ENCODE measurements at regions not wholly inside any gene's neighbourhood (a gene's known extent, or its start where the extent isn't known, plus 50 kb on each side); places are given as distances from the start of the nearest gene placed in this dataset.

DNA sequence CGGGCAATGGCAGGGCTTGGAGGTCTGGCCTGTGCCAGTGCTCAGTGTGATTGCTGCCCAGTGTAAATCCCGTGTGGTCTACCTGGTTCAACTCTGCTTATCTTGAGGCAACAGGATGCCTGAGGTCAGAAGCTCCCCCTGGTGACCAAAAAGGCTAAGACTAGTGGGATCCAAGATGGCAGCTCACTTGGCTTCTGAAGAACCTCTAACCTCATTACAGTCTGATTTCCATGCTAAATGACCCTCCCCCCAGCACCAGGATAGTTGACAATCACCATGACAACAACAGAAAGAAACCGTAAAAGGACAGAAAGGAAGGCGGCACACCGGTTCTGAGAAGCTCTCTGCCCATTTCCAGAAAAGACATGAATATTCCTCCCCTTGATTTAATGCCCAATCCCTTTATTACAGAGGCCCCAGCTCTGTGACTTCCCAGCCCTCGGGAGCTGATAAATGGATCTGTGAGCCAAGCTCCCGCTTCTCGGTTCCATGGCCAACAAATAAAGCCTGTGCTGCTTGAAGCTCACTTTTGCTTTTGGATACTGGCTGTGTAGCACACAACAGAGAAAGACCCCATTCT lies 398.4 kb downstream of the CTTN start:
- Histone ChIP-seq H2AFZ (ENCODE audit: low read depth, low read length) (no peak overlapping the region), H4K20me1 (ENCODE audit: insufficient read depth, low read length) (no peaks in the 10 kb centered on the region), H3K27me3 (ENCODE audit: insufficient read depth, low read length, poor library complexity) (no peaks in the 10 kb centered on the region), H3K4me3 (ENCODE audit: low read depth in 1 of 2, low read length in 2 of 2) (no peak overlapping the region), H3K4me2 (ENCODE audit: insufficient read depth, low read length) (no peak overlapping the region), H3K36me3 (ENCODE audit: insufficient read depth, low read length) (no peaks in the 10 kb centered on the region), H3K79me2 (ENCODE audit: insufficient read depth, low read length) (no peaks in the 10 kb centered on the region), H3K9ac (ENCODE audit: low read depth, low read length) (no peak overlapping the region), H3K27ac (ENCODE audit: low read length) (no peak overlapping the region), H3K9me3 (ENCODE audit: insufficient read depth, low read length, severe bottlenecking) (peaks cover 12% of the 10 kb centered on the region), H3K4me1 (ENCODE audit: insufficient read depth, low read length) (no peaks in the 10 kb centered on the region)
- ATAC-seq (ENCODE audit: insufficient read depth, low read depth), result no peak
- DNase-seq, result no peak
- TF ChIP-seq, protein P1, sequence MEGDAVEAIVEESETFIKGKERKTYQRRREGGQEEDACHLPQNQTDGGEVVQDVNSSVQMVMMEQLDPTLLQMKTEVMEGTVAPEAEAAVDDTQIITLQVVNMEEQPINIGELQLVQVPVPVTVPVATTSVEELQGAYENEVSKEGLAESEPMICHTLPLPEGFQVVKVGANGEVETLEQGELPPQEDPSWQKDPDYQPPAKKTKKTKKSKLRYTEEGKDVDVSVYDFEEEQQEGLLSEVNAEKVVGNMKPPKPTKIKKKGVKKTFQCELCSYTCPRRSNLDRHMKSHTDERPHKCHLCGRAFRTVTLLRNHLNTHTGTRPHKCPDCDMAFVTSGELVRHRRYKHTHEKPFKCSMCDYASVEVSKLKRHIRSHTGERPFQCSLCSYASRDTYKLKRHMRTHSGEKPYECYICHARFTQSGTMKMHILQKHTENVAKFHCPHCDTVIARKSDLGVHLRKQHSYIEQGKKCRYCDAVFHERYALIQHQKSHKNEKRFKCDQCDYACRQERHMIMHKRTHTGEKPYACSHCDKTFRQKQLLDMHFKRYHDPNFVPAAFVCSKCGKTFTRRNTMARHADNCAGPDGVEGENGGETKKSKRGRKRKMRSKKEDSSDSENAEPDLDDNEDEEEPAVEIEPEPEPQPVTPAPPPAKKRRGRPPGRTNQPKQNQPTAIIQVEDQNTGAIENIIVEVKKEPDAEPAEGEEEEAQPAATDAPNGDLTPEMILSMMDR (IDR thresholded peaks at IDR 0.05; ENCODE audit: borderline replicate concordance, extremely low read depth, low read length, poor library complexity, severe bottlenecking), result peak; percentile 30
- TF ChIP-seq EZH2 (IDR thresholded peaks at IDR 0.05; ENCODE audit: borderline replicate concordance, low read depth, low read length, severe bottlenecking), result no peak

DNA sequence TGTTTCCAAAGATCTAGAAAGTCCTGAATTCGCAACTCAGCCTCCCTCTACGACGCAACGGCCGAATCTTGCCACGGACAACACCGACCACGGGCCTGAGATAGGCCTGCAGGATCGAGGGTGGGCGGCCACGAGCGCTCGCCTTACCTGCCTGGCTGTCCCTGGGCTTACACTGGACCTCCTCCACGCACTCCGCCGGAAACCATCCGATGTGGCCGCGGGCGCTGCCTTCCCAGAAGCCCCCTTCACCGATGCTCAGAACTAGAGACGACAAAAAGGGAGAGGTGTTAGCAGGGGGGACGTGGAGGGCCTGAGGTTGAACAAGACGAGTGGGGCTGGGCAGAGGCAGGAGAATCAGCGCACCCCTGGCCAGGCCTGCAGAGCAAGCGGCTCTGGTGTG lies 400.0 kb downstream of the CTTN start:
- Histone ChIP-seq H3K4me1 (ENCODE audit: insufficient read depth, low read length) (no peaks in the 10 kb centered on the region), H3K27me3 (ENCODE audit: insufficient read depth, low read length, poor library complexity) (no peaks in the 10 kb centered on the region), H3K4me2 (ENCODE audit: insufficient read depth, low read length) (no peak overlapping the region), H4K20me1 (ENCODE audit: insufficient read depth, low read length) (no peaks in the 10 kb centered on the region), H3K79me2 (ENCODE audit: insufficient read depth, low read length) (no peaks in the 10 kb centered on the region), H3K9me3 (ENCODE audit: insufficient read depth, low read length, severe bottlenecking) (peaks cover 6% of the 10 kb centered on the region), H3K4me3 (ENCODE audit: low read depth in 1 of 2, low read length in 2 of 2) (no peak overlapping the region), H3K27ac (ENCODE audit: low read length) (no peak overlapping the region), H2AFZ (ENCODE audit: low read depth, low read length) (no peak overlapping the region), H3K36me3 (ENCODE audit: insufficient read depth, low read length) (no peaks in the 10 kb centered on the region), H3K9ac (ENCODE audit: low read depth, low read length) (no peak overlapping the region)
- ATAC-seq (ENCODE audit: insufficient read depth, low read depth), result no peak
- no peak for DNase-seq
- TF ChIP-seq EZH2 (IDR thresholded peaks at IDR 0.05; ENCODE audit: borderline replicate concordance, low read depth, low read length, severe bottlenecking), result no peak
- TF ChIP-seq, protein P1 (IDR thresholded peaks at IDR 0.05; ENCODE audit: borderline replicate concordance, extremely low read depth, low read length, poor library complexity, severe bottlenecking), result no peak

DNA sequence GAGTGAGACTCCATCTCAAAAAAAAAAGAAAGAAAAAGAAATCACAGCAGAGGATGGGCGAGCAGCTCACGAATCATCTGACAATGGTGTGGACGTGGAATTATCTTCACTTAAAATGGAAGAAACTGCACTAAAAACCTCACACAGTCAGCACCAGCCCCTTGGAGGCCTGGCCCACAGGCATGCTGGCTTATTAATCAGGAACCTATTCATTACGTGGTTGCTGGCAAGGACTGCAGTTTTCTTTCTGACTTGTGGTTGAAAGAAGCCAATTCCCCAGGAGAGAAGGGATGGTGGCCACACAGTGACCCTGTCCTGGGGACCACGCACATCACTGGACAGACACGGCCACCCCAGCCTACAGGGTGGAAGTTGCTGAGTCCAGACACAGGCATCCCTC lies 401.1 kb downstream of the CTTN start:
- ATAC-seq (ENCODE audit: insufficient read depth, low read depth) (no peak), DNase-seq (no peak)
- H2AFZ ChIP-seq (ENCODE audit: low read depth, low read length), result no peak overlapping the region
- no peak overlapping the region for H3K27ac ChIP-seq (ENCODE audit: low read length)
- H3K9me3 ChIP-seq (ENCODE audit: insufficient read depth, low read length, severe bottlenecking), result no peaks in the 10 kb centered on the region
- H3K27me3 ChIP-seq (ENCODE audit: insufficient read depth, low read length, poor library complexity), result no peaks in the 10 kb centered on the region
- no peaks in the 10 kb centered on the region for H4K20me1 ChIP-seq (ENCODE audit: insufficient read depth, low read length)
- H3K79me2 ChIP-seq (ENCODE audit: insufficient read depth, low read length), result no peaks in the 10 kb centered on the region
- H3K4me1 ChIP-seq (ENCODE audit: insufficient read depth, low read length), result no peaks in the 10 kb centered on the region
- TF ChIP-seq, protein P1 (IDR thresholded peaks at IDR 0.05; ENCODE audit: borderline replicate concordance, extremely low read depth, low read length, poor library complexity, severe bottlenecking), result no peak
- no peak for TF ChIP-seq EZH2 (IDR thresholded peaks at IDR 0.05; ENCODE audit: borderline replicate concordance, low read depth, low read length, severe bottlenecking)
- H3K36me3 ChIP-seq (ENCODE audit: insufficient read depth, low read length), result no peaks in the 10 kb centered on the region
- H3K4me2 ChIP-seq (ENCODE audit: insufficient read depth, low read length), result no peak overlapping the region
- no peak overlapping the region for H3K4me3 ChIP-seq (ENCODE audit: low read depth in 1 of 2, low read length in 2 of 2)
- no peak overlapping the region for H3K9ac ChIP-seq (ENCODE audit: low read depth, low read length)

DNA sequence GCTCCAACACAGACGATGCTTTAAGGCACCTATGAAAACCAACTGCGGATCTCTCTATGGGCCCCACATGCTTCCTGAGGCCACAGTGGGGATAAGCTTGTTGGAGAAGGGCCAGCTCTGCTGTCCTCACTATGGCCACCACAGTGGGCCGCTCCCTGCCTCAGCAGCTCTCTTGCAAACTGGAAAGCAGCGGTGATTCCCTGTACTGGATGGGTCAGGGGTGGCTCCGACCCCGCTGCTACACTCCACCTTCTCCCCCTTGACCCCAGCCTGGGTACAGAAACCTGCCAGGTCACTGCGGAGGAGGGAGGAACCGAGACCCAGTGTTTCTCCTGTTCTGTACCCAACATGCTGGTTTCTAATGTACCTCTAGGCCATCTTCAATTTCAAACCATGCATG lies 403.9 kb downstream of the CTTN start:
- Histone ChIP-seq H3K4me1 (ENCODE audit: insufficient read depth, low read length) (no peaks in the 10 kb centered on the region), H3K9me3 (ENCODE audit: insufficient read depth, low read length, severe bottlenecking) (no peaks in the 10 kb centered on the region), H3K4me2 (ENCODE audit: insufficient read depth, low read length) (no peak overlapping the region), H3K4me3 (ENCODE audit: low read depth in 1 of 2, low read length in 2 of 2) (no peak overlapping the region), H3K79me2 (ENCODE audit: insufficient read depth, low read length) (no peaks in the 10 kb centered on the region), H3K36me3 (ENCODE audit: insufficient read depth, low read length) (no peaks in the 10 kb centered on the region), H4K20me1 (ENCODE audit: insufficient read depth, low read length) (no peaks in the 10 kb centered on the region), H3K9ac (ENCODE audit: low read depth, low read length) (no peak overlapping the region), H2AFZ (ENCODE audit: low read depth, low read length) (no peak overlapping the region), H3K27me3 (ENCODE audit: insufficient read depth, low read length, poor library complexity) (no peaks in the 10 kb centered on the region), H3K27ac (ENCODE audit: low read length) (no peak overlapping the region)
- no peak for TF ChIP-seq EZH2 (IDR thresholded peaks at IDR 0.05; ENCODE audit: borderline replicate concordance, low read depth, low read length, severe bottlenecking)
- TF ChIP-seq, protein P1 (IDR thresholded peaks at IDR 0.05; ENCODE audit: borderline replicate concordance, extremely low read depth, low read length, poor library complexity, severe bottlenecking), result no peak
- DNase-seq (no peak), ATAC-seq (ENCODE audit: insufficient read depth, low read depth) (no peak)
